LNCAP (cell line): ENCODE measurements at regions not wholly inside any gene's neighbourhood (a gene's known extent, or its start where the extent isn't known, plus 50 kb on each side); places are given as distances from the start of the nearest gene placed in this dataset.

Experiments used
- TF ChIP-seq, protein P1 (sequence below): fragments of 450-650 bp; IDR thresholded peaks from 2 replicates; pipeline ENCODE4 v1.5.1; 2017; ENCODE audit warnings: mild to moderate bottlenecking

DNA sequence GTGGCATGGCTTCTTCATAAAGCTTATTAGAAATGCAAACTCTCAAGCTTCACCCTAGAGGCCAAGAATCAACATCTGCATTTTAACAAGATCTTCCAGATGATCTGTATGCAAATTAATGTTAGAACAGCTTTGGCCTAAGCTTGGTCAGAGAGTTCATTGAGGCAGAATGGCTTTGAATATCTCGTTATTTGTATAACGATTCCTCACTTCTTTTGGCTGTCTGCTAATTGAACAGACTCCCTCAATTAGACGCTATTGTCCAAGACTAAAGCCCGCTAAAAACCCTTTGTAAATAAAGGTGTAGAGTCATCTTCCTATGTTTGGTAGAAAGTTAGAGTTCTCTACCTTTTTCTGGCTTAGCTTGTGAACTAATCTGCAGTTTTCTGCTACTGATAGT, 1453.7 kb downstream of the CDH8 start:
- TF ChIP-seq, protein P1, sequence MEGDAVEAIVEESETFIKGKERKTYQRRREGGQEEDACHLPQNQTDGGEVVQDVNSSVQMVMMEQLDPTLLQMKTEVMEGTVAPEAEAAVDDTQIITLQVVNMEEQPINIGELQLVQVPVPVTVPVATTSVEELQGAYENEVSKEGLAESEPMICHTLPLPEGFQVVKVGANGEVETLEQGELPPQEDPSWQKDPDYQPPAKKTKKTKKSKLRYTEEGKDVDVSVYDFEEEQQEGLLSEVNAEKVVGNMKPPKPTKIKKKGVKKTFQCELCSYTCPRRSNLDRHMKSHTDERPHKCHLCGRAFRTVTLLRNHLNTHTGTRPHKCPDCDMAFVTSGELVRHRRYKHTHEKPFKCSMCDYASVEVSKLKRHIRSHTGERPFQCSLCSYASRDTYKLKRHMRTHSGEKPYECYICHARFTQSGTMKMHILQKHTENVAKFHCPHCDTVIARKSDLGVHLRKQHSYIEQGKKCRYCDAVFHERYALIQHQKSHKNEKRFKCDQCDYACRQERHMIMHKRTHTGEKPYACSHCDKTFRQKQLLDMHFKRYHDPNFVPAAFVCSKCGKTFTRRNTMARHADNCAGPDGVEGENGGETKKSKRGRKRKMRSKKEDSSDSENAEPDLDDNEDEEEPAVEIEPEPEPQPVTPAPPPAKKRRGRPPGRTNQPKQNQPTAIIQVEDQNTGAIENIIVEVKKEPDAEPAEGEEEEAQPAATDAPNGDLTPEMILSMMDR = no peak

DNA sequence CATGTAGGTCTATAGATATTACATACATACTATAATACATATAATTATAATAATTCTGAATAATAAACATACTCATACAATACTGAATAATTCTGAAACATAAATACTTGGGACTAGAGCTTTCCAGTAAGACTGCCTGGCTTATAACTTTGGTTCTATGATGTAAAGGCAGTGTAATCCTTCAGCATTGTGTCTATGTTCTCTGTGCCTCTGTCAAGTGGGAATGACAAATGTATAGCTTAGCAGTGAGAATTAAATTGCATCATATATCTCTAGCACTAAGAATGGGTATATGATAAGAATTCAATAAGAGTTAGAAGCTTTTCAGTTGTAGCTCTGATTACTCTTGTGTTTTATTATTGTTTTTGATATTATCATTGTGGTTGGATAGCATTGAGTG, 1469.3 kb downstream of the CDH8 start:
- TF ChIP-seq, protein P1 = no peak

DNA sequence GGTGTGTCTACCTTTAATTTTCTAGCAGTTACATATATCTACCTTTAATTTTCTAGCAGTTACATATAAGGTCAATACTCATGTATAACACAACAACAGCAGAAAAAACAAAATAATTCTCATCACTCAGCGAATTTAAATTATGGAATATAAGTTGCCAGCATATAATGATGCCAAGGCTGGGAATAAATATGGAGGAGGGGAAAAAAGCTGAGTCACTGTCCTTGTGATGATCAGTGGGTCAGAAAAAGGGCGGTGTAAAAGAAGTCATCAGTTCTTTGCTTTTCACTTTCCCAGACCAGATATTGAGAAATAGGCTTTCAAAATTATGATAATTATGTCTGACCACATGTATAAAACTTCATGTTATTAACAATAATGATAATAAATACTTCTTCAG, 1471.7 kb downstream of the CDH8 start:
- TF ChIP-seq, protein P1 = no peak

DNA sequence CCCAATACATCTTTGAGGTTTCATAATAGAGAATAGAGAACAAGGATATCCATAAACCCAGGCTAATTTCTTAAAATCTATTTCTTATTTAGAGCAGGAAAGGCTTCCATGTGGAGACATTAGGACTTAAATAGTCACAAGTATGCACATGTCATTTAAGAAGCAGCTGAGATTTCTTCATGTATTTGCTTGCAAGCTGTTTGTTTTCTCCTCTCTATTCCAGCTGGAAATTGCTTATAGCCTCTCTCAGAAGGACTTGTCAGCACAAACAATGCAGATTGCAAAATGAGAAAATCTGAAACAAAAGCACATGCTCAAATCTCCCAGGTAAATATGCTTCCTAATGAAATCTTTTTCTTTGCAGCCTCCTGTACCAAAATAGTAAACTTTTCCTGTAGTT, 1473.1 kb downstream of the CDH8 start:
- TF ChIP-seq, protein P1 = no peak

DNA sequence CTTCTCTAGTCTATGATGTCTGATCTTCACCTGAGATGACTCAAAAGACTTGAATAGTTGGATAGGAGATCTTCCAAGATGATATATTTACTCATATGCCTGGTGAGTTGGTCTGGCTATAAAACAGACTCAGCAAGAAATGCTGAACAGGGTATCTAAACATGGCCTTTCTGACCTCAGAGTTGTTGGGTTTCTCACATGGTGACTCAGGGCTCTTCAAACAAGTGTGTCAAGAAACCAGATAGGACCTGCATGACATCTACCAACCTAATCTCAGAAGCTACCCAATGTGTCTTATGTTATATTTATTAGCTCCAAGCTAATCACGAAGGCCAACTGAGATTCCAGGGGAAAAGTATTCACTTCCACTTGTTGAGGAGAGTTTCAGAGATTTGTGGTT, 1477.3 kb downstream of the CDH8 start:
- TF ChIP-seq, protein P1 = no peak

DNA sequence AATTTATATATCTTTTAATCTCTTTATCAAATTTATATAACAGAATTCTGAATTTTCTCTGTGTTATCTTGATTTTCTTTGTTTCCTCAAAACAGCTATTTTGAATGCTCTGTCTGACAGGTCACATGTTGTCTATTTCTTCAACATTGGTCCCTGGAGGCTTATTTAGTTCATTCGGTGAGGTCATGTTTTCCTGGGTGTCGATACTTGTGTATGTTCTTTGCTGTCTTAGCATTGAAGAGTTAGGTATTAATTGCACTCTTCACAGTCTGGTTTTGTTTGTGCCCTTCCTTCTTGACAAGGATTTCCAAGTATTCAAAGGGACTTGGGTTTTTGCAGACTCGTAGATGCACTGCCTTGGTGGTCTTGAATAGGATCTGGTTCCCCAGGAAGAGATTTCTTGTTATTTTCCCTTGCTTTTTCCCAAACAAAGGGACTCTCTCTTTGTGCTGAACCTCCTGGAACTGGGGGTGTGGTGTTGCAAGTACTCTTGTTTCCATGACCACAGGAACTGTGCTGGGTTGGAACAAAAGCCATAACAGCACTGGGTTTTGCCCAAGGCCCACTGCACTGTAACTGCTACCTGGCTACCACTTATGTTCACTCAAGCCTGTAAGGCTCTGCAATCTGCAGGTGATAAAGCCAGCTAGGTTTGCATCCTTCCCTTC, 1483.0 kb downstream of the CDH8 start:
- TF ChIP-seq, protein P1 = no peak

DNA sequence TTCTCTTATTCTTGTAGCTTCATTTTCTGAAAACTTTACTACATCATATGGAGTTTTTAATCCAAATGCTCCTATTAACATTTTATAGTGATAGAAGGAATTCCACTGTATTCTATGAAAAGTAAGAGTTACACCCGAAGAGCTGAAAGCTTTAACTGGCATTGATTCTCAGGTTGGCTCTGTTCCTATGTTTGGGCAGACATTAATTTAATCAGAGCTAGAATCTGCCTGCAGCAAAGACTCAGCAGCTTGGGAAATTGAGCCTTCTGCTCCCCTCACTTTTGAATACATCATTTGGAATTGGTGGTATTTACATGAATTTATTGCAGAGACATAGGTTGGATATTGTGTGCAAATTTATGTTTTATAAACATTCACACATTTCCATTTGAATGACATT, 1494.7 kb downstream of the CDH8 start:
- TF ChIP-seq, protein P1 = no peak

DNA sequence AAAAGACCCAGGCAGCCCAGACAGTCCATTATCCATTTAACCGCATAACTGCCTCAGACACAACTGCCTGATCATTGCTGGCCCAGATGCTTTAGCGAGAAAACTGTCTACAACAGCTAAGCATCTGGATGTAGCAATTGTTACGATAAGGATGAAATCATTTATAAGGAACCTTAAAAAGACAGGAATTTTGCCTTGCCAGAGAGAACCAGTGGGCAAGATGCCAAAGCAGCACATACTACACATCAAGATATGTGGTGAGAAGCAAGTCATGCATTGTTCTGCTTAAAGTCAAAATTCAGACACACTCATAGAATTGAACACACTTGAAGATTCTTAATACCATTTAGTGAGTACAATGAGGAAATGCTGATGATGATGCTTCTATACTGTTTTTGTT, 1525.3 kb downstream of the CDH8 start:
- TF ChIP-seq, protein P1 = no peak
